A673 (cell line): ENCODE measurements at regions not wholly inside any gene's neighbourhood (a gene's known extent, or its start where the extent isn't known, plus 50 kb on each side); places are given as distances from the start of the nearest gene placed in this dataset.

Experiments
- CTCF ChIP-seq: fragments of 300-800, 200-600 bp; sonication (generic); conservative IDR thresholded peaks from 2 replicates; pipeline ENCODE4 v1.5.1; 2017; ENCODE audit warnings: low read depth, mild to moderate bottlenecking, antibody characterized with exemption, low read length, moderate library complexity, mixed read lengths
- EZH2 ChIP-seq: fragments of 200-600 bp; sonication (generic); IDR thresholded peaks from 2 replicates; pipeline ENCODE4 v1.6.1; 2017; ENCODE audit warnings: borderline replicate concordance, low read depth, mild to moderate bottlenecking, mixed read lengths, antibody characterized with exemption, low read length; ENCODE audit not compliant: poor library complexity, severe bottlenecking

GRCh38 chrX:34875204-34875603 lies 67.4 kb upstream of the FAM47B start:
- TF ChIP-seq CTCF: no peak
- TF ChIP-seq EZH2: no peak
